Liver (tissue), 8 donors: ENCODE measurements at regions not wholly inside any gene's neighbourhood (a gene's known extent, or its start where the extent isn't known, plus 50 kb on each side); places are given as distances from the start of the nearest gene placed in this dataset.

Source experiments
- DNase-seq: peaks from one replicate; pipeline ENCODE4 v3.0.0-alpha.2; 2017; ENCODE audit warnings: low spot score
- H3K27ac ChIP-seq, 2 donors: one replicate each; pipeline ENCODE4 v1.7.0; 2013; ENCODE audit warnings: inconsistent platforms in 2 of 2, low read length in 2 of 2, control low read depth in 1 of 2, low read depth in 1 of 2, mild to moderate bottlenecking in 1 of 2
- H3K27me3 ChIP-seq, 4 donors: one replicate each; pipeline versions ENCODE4 v1.6.1 to v1.7.0; 2013; ENCODE audit warnings: low read length in 3 of 4, inconsistent platforms in 1 of 4, mild to moderate bottlenecking in 1 of 4, moderate library complexity in 1 of 4; ENCODE audit not compliant: control insufficient read depth in 4 of 4, insufficient read depth in 4 of 4
- H3K36me3 ChIP-seq, 4 donors: one replicate each; pipeline versions ENCODE4 v1.6.1 to v1.7.0; 2013; ENCODE audit warnings: low read length in 3 of 4, mild to moderate bottlenecking in 3 of 4, low read depth in 1 of 4, moderate library complexity in 1 of 4; ENCODE audit not compliant: control insufficient read depth in 4 of 4, insufficient read depth in 3 of 4
- H3K4me1 ChIP-seq, 4 donors: one replicate each; pipeline versions ENCODE4 v1.6.1 to v1.7.0; 2013; ENCODE audit warnings: low read length in 3 of 4, mild to moderate bottlenecking in 3 of 4, moderate library complexity in 1 of 4; ENCODE audit not compliant: control insufficient read depth in 4 of 4, insufficient read depth in 4 of 4
- H3K4me3 ChIP-seq, 3 donors: one replicate each; pipeline versions ENCODE4 v1.6.1 to v1.7.0; 2013; ENCODE audit warnings: low read length in 3 of 3, control low read depth in 1 of 3, low read depth in 1 of 3, mild to moderate bottlenecking in 1 of 3
- H3K9ac ChIP-seq, 2 donors: one replicate each; pipeline ENCODE4 v1.7.0; 2013; ENCODE audit warnings: low read length in 2 of 2, mild to moderate bottlenecking in 2 of 2, moderate library complexity in 2 of 2, control low read depth in 1 of 2, low read depth in 1 of 2
- H3K9me3 ChIP-seq, 4 donors: one replicate each; pipeline versions ENCODE4 v1.6.1 to v1.7.0; 2013; ENCODE audit warnings: low read length in 3 of 4; ENCODE audit not compliant: control insufficient read depth in 4 of 4
- EGR1 ChIP-seq, 2 donors: IDR thresholded peaks; 2 replicates each; pipeline ENCODE4 v1.6.1; 2016 to 2018; ENCODE audit warnings: antibody characterized with exemption in 2 of 2, low read depth in 2 of 2
- FOXA1 ChIP-seq: IDR thresholded peaks from 2 replicates; pipeline ENCODE4 v1.6.1; 2016; ENCODE audit warnings: antibody characterized with exemption
- FOXA2 ChIP-seq: IDR thresholded peaks from 2 replicates; pipeline ENCODE4 v1.6.1; 2016; ENCODE audit warnings: antibody characterized with exemption
- HNF4A ChIP-seq, 2 donors: conservative IDR thresholded peaks; 2 replicates each; pipeline ENCODE4 v1.6.1; 2016; ENCODE audit warnings: antibody characterized with exemption in 2 of 2, mild to moderate bottlenecking in 2 of 2
- HNF4G ChIP-seq: IDR thresholded peaks from 2 replicates; pipeline ENCODE4 v1.6.1; 2016; ENCODE audit warnings: antibody characterized with exemption
- JUND ChIP-seq, 2 donors: IDR thresholded peaks; 2 replicates each; pipeline ENCODE4 v1.6.1; 2016; ENCODE audit warnings: antibody characterized with exemption in 2 of 2
- MAX ChIP-seq: IDR thresholded peaks from 2 replicates; pipeline ENCODE4 v1.6.1; 2016; ENCODE audit warnings: antibody characterized with exemption
- RAD21 ChIP-seq, 2 donors: IDR thresholded peaks; 2 replicates each; pipeline ENCODE4 v1.6.1; 2016; ENCODE audit warnings: antibody characterized with exemption in 2 of 2, mild to moderate bottlenecking in 2 of 2
- SP1 ChIP-seq: IDR thresholded peaks from 2 replicates; pipeline ENCODE4 v1.6.1; 2018; ENCODE audit warnings: antibody characterized with exemption, mild to moderate bottlenecking
- ZBTB33 ChIP-seq: IDR thresholded peaks from 2 replicates; pipeline ENCODE4 v1.6.1; 2016; ENCODE audit warnings: antibody characterized with exemption
- WGBS: extraction: QIAGEN DNeasy Blood & Tissue Kit; methylation state at CpG from one replicate; pipeline ENCODE4 v1.1.7; 2013; 5-methylcytosine and 5-hydroxymethylcytosine counted together
- TF ChIP-seq, protein P1 (sequence below): fragments of 150-350 bp; IDR thresholded peaks from 2 replicates; pipeline ENCODE4 v1.5.1; 2017; ENCODE audit warnings: improper control_type of control experiment, low read depth, low read length; ENCODE audit not compliant: missing input control
- TF ChIP-seq, protein P2 (sequence below): IDR thresholded peaks from 2 replicates; pipeline ENCODE4 v1.6.1; 2016; ENCODE audit warnings: antibody characterized with exemption
- donor health status: healthy.
- donor health status: healthy.
- donor health status: healthy.
- donor health status: healthy.
- donor health status: healthy.

DNA sequence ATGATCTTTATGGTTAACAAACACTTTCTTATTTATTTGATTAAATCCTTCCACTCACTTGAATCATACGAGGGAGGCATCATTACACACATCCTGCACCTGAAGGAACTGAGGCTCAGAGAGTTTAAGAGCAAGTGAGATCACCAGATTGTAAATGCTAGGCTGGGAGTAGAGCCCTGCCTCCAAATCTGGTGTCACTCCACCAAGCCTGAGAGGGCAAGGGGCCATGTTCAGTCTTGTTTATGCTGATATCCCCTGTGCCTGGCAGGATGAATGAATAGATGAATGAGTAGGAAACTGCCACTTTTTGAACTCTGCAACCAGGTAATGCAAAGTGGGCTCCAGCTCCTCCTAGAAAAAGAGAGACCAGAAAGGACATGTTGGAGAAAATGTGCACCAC is 59.1 kb downstream of the RASSF10 start:
- H3K36me3 ChIP-seq = no peaks in the 10 kb centered on the region
- no peak for TF ChIP-seq RAD21 (IDR thresholded peaks at IDR 0.05)
- TF ChIP-seq, protein P1, sequence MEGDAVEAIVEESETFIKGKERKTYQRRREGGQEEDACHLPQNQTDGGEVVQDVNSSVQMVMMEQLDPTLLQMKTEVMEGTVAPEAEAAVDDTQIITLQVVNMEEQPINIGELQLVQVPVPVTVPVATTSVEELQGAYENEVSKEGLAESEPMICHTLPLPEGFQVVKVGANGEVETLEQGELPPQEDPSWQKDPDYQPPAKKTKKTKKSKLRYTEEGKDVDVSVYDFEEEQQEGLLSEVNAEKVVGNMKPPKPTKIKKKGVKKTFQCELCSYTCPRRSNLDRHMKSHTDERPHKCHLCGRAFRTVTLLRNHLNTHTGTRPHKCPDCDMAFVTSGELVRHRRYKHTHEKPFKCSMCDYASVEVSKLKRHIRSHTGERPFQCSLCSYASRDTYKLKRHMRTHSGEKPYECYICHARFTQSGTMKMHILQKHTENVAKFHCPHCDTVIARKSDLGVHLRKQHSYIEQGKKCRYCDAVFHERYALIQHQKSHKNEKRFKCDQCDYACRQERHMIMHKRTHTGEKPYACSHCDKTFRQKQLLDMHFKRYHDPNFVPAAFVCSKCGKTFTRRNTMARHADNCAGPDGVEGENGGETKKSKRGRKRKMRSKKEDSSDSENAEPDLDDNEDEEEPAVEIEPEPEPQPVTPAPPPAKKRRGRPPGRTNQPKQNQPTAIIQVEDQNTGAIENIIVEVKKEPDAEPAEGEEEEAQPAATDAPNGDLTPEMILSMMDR = no peak
- no peak for TF ChIP-seq EGR1 (IDR thresholded peaks at IDR 0.05; ENCODE audit: low read depth in 2 of 2)
- TF ChIP-seq, protein P2, sequence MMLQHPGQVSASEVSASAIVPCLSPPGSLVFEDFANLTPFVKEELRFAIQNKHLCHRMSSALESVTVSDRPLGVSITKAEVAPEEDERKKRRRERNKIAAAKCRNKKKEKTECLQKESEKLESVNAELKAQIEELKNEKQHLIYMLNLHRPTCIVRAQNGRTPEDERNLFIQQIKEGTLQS = no peak
- no peak for TF ChIP-seq SP1
- TF ChIP-seq FOXA2 = no peak
- no peak for TF ChIP-seq HNF4G
- TF ChIP-seq ZBTB33 = no peak
- no peak overlapping the region for H3K9ac ChIP-seq
- H3K4me1 ChIP-seq = peaks cover 0 to 4% (median 0%) of the 10 kb centered on the region in 4 donors
- no peaks in the 10 kb centered on the region for H3K9me3 ChIP-seq
- no peak overlapping the region for H3K4me3 ChIP-seq
- DNase-seq = no peak
- H3K27me3 ChIP-seq = peaks cover 0 to 13% (median 0%) of the 10 kb centered on the region in 4 donors
- no peak overlapping the region for H3K27ac ChIP-seq
- 83% methylated on average over 1 of the region's 1 CpG for WGBS

GRCh38 chr11:13073119-13073981 is 64.2 kb downstream of the RASSF10 start:
- 90% methylated on average over 13 of the region's 13 CpGs for WGBS
- TF ChIP-seq EGR1 (IDR thresholded peaks at IDR 0.05; ENCODE audit: low read depth in 2 of 2) (no peak), HNF4A (conservative IDR thresholded peaks at IDR 0.05) (no peak), ZBTB33 (no peak), FOXA2 (no peak), SP1 (no peak), FOXA1 (no peak), MAX (no peak), JUND (IDR thresholded peaks at IDR 0.05) (no peak)
- TF ChIP-seq, protein P2 = no peak
- no peaks in the 10 kb centered on the region for H3K4me1 ChIP-seq
- no peaks in the 10 kb centered on the region for H3K36me3 ChIP-seq
- H3K4me3 ChIP-seq = no peak overlapping the region
- H3K9me3 ChIP-seq = no peaks in the 10 kb centered on the region
- H3K27me3 ChIP-seq = peaks cover 0 to 5% (median under 1%) of the 10 kb centered on the region in 4 donors
- no peak for DNase-seq
- no peak overlapping the region for H3K9ac ChIP-seq
- no peak overlapping the region for H3K27ac ChIP-seq
